ENCODE measurements at regions not wholly inside any gene's neighbourhood (a gene's known extent, or its start where the extent isn't known, plus 50 kb on each side); places are given as distances from the start of the nearest gene placed in this dataset.

DNA sequence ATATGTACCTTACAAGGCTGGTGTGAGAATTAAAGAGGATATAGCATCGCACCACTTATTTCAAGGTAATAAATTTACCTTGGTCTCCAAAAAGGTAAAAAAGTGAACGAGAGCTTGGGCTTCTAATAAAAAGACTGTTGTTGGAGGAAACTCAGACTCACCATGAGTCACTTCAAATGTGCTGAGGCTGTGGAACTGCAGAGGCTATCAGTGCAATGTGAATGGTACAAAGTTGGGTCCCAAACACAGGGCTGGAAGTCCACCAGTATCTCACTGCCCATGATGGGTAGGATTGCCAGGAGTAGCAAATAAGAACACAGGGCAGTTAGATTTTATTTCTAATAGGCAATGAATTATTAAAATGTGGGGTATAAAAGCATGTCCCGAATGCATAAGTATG, 200.6 kb downstream of the MAFB start:
- no peak for TF ChIP-seq EP300 (IDR thresholded peaks at IDR 0.05; ENCODE audit: borderline replicate concordance in 1 of 2, low read depth in 2 of 2, low read length in 2 of 2)
- TF ChIP-seq TCF12 (IDR thresholded peaks at IDR 0.05; ENCODE audit: low read depth, low read length) = no peak
- no peak for TF ChIP-seq CTCF (IDR thresholded peaks at IDR 0.05; ENCODE audit: control extremely low read depth in 1 of 3, insufficient read depth in 1 of 3, low read depth in 1 of 3, low read length in 3 of 3)
- no peak for TF ChIP-seq KDM5A (IDR thresholded peaks at IDR 0.05; ENCODE audit: low read length)
